Esophagus squamous epithelium (tissue), 4 donors: ENCODE measurements at regions not wholly inside any gene's neighbourhood (a gene's known extent, or its start where the extent isn't known, plus 50 kb on each side); places are given as distances from the start of the nearest gene placed in this dataset.

ENCODE experiments used
- CTCF ChIP-seq, 6 experiments: fragments of 450-650 bp in 4 of 6; fragments of 200-600 bp in 2 of 6; sonication (generic) in 2 of 6; IDR thresholded peaks; one replicate each; pipeline ENCODE4 v1.5.1; 2016 to 2019; ENCODE audit warnings: antibody characterized with exemption in 6 of 6, mild to moderate bottlenecking in 4 of 6, moderate library complexity in 4 of 6
- POLR2A ChIP-seq, 4 donors: fragments of 450-650 bp; IDR thresholded peaks; one replicate each; pipeline ENCODE4 v1.6.1; 2017; ENCODE audit warnings: antibody characterized with exemption in 4 of 4, mild to moderate bottlenecking in 4 of 4, moderate library complexity in 3 of 4

DNA sequence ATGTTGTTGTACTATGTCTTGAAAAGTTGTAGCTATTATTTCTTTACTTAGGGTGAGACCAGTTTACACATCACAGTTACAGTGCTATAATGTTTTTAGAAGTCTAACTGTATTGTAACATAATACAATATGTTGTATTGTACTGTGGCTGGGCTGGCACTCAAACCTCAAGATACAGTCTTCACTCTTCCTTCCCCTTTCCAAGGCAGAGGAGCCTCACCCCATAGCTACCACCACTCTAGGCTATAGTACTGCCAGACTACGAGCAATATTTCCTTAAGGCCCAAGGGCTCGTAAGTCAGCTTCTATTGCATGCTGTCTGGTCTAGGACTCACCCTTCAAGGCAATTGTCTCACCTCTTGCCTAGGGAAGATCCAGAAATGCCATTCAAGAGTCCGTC lies 597.7 kb downstream of the OTOL1 start:
- TF ChIP-seq CTCF (IDR thresholded peaks at IDR 0.05) (no peak), POLR2A (IDR thresholded peaks at IDR 0.05) (no peak)
